Activated naive CD4-positive, alpha-beta T cell treated with anti-CD3 and anti-CD28 coated beads, Interleukin-2, amount 10 ng/mL, durations not matched to agents 7 days and 5 days (primary cell): ENCODE measurements at regions not wholly inside any gene's neighbourhood (a gene's known extent, or its start where the extent isn't known, plus 50 kb on each side); places are given as distances from the start of the nearest gene placed in this dataset.

Experiments
- CTCF ChIA-PET: fragments of 350-600 bp; sonication (Branson Sonifier 250); formaldehyde crosslinking; loops from one replicate; lab custom pipeline; 2021; ENCODE audit warnings: antibody characterized with exemption; lab: Charles Lee
- DNase-seq: peaks from one replicate; pipeline ENCODE4 v3.0.0-alpha.2; 2020
- H3K27ac Mint-ChIP-seq: one replicate; pipeline ENCODE4 v1.8.0; 2021; ENCODE audit warnings: mild to moderate bottlenecking, moderate library complexity, mixed read lengths
- H3K27me3 Mint-ChIP-seq: one replicate; pipeline ENCODE4 v1.8.0; 2021; ENCODE audit warnings: mild to moderate bottlenecking, mixed read lengths
- H3K36me3 Mint-ChIP-seq: one replicate; pipeline ENCODE4 v1.8.0; 2021; ENCODE audit warnings: mixed read lengths
- H3K4me1 Mint-ChIP-seq: one replicate; pipeline ENCODE4 v1.8.0; 2021; ENCODE audit warnings: mixed read lengths
- H3K4me3 Mint-ChIP-seq: one replicate; pipeline ENCODE4 v1.8.0; 2021; ENCODE audit warnings: mild to moderate bottlenecking, moderate library complexity, mixed read lengths
- H3K9me3 Mint-ChIP-seq: one replicate; pipeline ENCODE4 v1.8.0; 2021; ENCODE audit warnings: mixed read lengths

- Mint-ChIP-seq H3K4me3 (no peak overlapping the region), H3K36me3 (no peaks in the 10 kb centered on the region), H3K4me1 (no peaks in the 10 kb centered on the region), H3K27me3 (peaks cover 10% of the 10 kb centered on the region), H3K27ac (no peak overlapping the region), H3K9me3 (no peaks in the 10 kb centered on the region)
- no peak for DNase-seq
- CTCF ChIA-PET = no interaction called here
These were observed 107.5 kb upstream of the MRPS22 start for GRCh38 chr3:139236336-139236735.

- CTCF ChIA-PET = no interaction called here
- H3K36me3 Mint-ChIP-seq = no peaks in the 10 kb centered on the region
These were observed 105.4 kb upstream of the MRPS22 start for GRCh38 chr3:139238281-139239030.

GRCh38 chr3:139239550-139239949, 104.3 kb upstream of the MRPS22 start:
- CTCF ChIA-PET = no interaction called here
- Mint-ChIP-seq H3K27me3 (peaks cover 10% of the 10 kb centered on the region), H3K36me3 (no peaks in the 10 kb centered on the region), H3K4me3 (no peak overlapping the region), H3K9me3 (no peaks in the 10 kb centered on the region), H3K27ac (no peak overlapping the region), H3K4me1 (no peaks in the 10 kb centered on the region)
- no peak for DNase-seq

More at GRCh38 chr3:139238281-139239030, 105.4 kb upstream of the MRPS22 start:
- no peak overlapping the region for H3K4me3 Mint-ChIP-seq
- DNase-seq = no peak
- H3K9me3 Mint-ChIP-seq = no peaks in the 10 kb centered on the region
- no peak overlapping the region for H3K27ac Mint-ChIP-seq
- peaks cover 10% of the 10 kb centered on the region for H3K27me3 Mint-ChIP-seq
- H3K4me1 Mint-ChIP-seq = no peaks in the 10 kb centered on the region

GRCh38 chr3:139241783-139242182, 102.0 kb upstream of the MRPS22 start:
- peaks cover 10% of the 10 kb centered on the region for H3K27me3 Mint-ChIP-seq
- no peaks in the 10 kb centered on the region for H3K9me3 Mint-ChIP-seq
- no peaks in the 10 kb centered on the region for H3K36me3 Mint-ChIP-seq
- CTCF ChIA-PET = no interaction called here
- no peaks in the 10 kb centered on the region for H3K4me1 Mint-ChIP-seq
- H3K4me3 Mint-ChIP-seq = no peak overlapping the region
- H3K27ac Mint-ChIP-seq = no peak overlapping the region
- no peak for DNase-seq

- no peaks in the 10 kb centered on the region for H3K36me3 Mint-ChIP-seq
- no peak overlapping the region for H3K27ac Mint-ChIP-seq
- no peaks in the 10 kb centered on the region for H3K4me1 Mint-ChIP-seq
- H3K9me3 Mint-ChIP-seq = no peaks in the 10 kb centered on the region
- peaks cover 5% of the 10 kb centered on the region for H3K27me3 Mint-ChIP-seq
- no peak overlapping the region for H3K4me3 Mint-ChIP-seq
- DNase-seq = no peak
- CTCF ChIA-PET = no interaction called here
These were observed 100.1 kb upstream of the MRPS22 start for GRCh38 chr3:139243710-139244109.

GRCh38 chr3:139248593-139249255, 95.1 kb upstream of the MRPS22 start:
- no peak for DNase-seq
- Mint-ChIP-seq H3K9me3 (no peaks in the 10 kb centered on the region), H3K36me3 (no peaks in the 10 kb centered on the region), H3K4me3 (no peak overlapping the region), H3K27ac (no peak overlapping the region), H3K27me3 (peaks cover 8% of the 10 kb centered on the region), H3K4me1 (no peaks in the 10 kb centered on the region)
- CTCF ChIA-PET = no interaction called here

GRCh38 chr3:139251529-139251928, 92.3 kb upstream of the MRPS22 start:
- Mint-ChIP-seq H3K4me1 (no peaks in the 10 kb centered on the region), H3K4me3 (no peak overlapping the region), H3K9me3 (no peaks in the 10 kb centered on the region), H3K36me3 (no peaks in the 10 kb centered on the region), H3K27me3 (peaks cover 8% of the 10 kb centered on the region), H3K27ac (no peak overlapping the region)
- no peak for DNase-seq
- CTCF ChIA-PET = no interaction called here

- CTCF ChIA-PET = no interaction called here
- Mint-ChIP-seq H3K4me1 (no peaks in the 10 kb centered on the region), H3K4me3 (no peak overlapping the region), H3K27me3 (peaks cover 6% of the 10 kb centered on the region), H3K9me3 (no peaks in the 10 kb centered on the region), H3K27ac (no peak overlapping the region), H3K36me3 (no peaks in the 10 kb centered on the region)
- no peak for DNase-seq
These were observed 91.1 kb upstream of the MRPS22 start for GRCh38 chr3:139252719-139253118.

GRCh38 chr3:139258276-139258675, 85.5 kb upstream of the MRPS22 start:
- Mint-ChIP-seq H3K27ac (no peak overlapping the region), H3K27me3 (peaks cover 12% of the 10 kb centered on the region), H3K4me3 (no peak overlapping the region), H3K36me3 (no peaks in the 10 kb centered on the region), H3K4me1 (no peaks in the 10 kb centered on the region), H3K9me3 (no peaks in the 10 kb centered on the region)
- no peak for DNase-seq
- CTCF ChIA-PET = no interaction called here

GRCh38 chr3:139259398-139259797, 84.4 kb upstream of the MRPS22 start:
- H3K27me3 Mint-ChIP-seq = peaks cover 12% of the 10 kb centered on the region
- H3K4me1 Mint-ChIP-seq = no peaks in the 10 kb centered on the region
- CTCF ChIA-PET = no interaction called here
- H3K4me3 Mint-ChIP-seq = no peak overlapping the region
- no peak overlapping the region for H3K27ac Mint-ChIP-seq
- no peaks in the 10 kb centered on the region for H3K36me3 Mint-ChIP-seq
- DNase-seq = no peak
- no peaks in the 10 kb centered on the region for H3K9me3 Mint-ChIP-seq

- Mint-ChIP-seq H3K9me3 (no peaks in the 10 kb centered on the region), H3K27ac (no peak overlapping the region), H3K4me1 (no peaks in the 10 kb centered on the region), H3K36me3 (no peaks in the 10 kb centered on the region), H3K27me3 (peaks cover 12% of the 10 kb centered on the region), H3K4me3 (no peak overlapping the region)
- no peak for DNase-seq
- CTCF ChIA-PET = no interaction called here
These were observed 83.8 kb upstream of the MRPS22 start for GRCh38 chr3:139260041-139260486.

GRCh38 chr3:139260793-139261736, 82.8 kb upstream of the MRPS22 start:
- Mint-ChIP-seq H3K27me3 (peaks cover 12% of the 10 kb centered on the region), H3K4me1 (no peaks in the 10 kb centered on the region), H3K4me3 (no peak overlapping the region), H3K36me3 (no peaks in the 10 kb centered on the region), H3K9me3 (no peaks in the 10 kb centered on the region), H3K27ac (no peak overlapping the region)
- no peak for DNase-seq
- CTCF ChIA-PET = no interaction called here

GRCh38 chr3:139261754-139262586, 81.8 kb upstream of the MRPS22 start:
- CTCF ChIA-PET = no interaction called here
- H3K36me3 Mint-ChIP-seq = no peaks in the 10 kb centered on the region
- H3K27ac Mint-ChIP-seq = no peak overlapping the region
- H3K9me3 Mint-ChIP-seq = no peaks in the 10 kb centered on the region
- no peak overlapping the region for H3K4me3 Mint-ChIP-seq
- H3K4me1 Mint-ChIP-seq = no peaks in the 10 kb centered on the region
- peaks cover 12% of the 10 kb centered on the region for H3K27me3 Mint-ChIP-seq
- no peak for DNase-seq

GRCh38 chr3:139263798-139264197, 80.0 kb upstream of the MRPS22 start:
- Mint-ChIP-seq H3K27me3 (peaks cover 4% of the 10 kb centered on the region), H3K4me1 (no peaks in the 10 kb centered on the region), H3K36me3 (no peaks in the 10 kb centered on the region), H3K9me3 (no peaks in the 10 kb centered on the region), H3K27ac (no peak overlapping the region), H3K4me3 (no peak overlapping the region)
- CTCF ChIA-PET = no interaction called here
- no peak for DNase-seq
